M059J (cell line): ENCODE measurements at regions not wholly inside any gene's neighbourhood (a gene's known extent, or its start where the extent isn't known, plus 50 kb on each side); places are given as distances from the start of the nearest gene placed in this dataset.
A peak's percentile ranks its signal among the peaks of the same experiment; 100 is the strongest.

ENCODE experiments used
- DNase-seq: peaks from one replicate; pipeline ENCODE4 v3.0.0-alpha.2; 2012; ENCODE audit warnings: low read depth

DNA sequence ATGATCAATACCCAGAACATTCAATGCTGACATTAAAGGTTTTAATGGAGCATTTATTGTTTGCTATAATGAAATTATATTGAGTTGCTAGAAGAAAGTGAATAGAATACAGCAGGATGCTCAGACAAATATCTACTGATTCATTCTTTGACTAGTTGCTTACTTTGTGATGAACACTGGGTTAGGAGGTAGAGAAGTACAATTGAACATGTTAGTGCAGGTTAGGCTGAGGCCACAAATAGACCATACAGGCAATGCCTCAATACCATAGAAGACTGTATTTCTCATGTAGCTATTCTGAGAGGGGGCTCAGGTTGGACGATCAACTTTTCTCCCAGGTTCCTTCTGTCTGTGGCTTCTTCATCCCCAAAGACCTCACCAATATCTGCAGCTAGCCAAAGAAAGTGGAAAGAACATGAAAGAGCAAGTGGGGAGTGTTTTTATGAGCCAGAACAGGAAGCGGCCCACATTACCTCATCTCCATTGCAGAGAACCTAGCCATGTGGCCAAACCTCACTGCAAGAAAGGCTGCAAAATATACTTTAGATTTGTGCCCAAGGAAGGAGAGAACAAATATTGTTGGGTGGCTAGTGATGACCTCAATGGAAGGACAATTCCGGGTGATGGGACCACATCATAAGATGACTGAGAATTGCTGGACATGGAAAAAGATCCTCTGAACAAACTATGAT, 180.3 kb upstream of the GATB start:
- DNase-seq: no peak

DNA sequence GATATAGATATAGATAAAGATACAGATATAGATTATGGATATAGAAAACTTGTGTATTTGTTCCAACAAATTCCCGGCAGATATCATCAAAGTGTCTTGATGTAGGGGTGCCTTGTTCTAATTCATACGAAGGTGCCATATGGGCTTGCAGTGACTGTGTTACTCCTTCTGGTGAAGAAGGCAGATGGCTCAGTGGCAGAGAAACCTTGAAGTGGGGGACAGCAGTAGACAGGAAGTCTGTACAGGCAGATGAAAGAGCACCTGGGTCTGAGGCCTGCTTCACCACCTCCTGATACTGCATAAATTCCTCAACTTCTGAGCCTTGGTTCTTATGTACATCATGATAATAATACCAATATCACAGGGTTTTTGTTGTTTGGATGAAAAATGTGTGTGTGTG, 179.5 kb upstream of the GATB start:
- no peak for DNase-seq

GRCh38 chr4:151939670-151940069, 178.9 kb upstream of the GATB start:
- no peak for DNase-seq

GRCh38 chr4:151935411-151935810, 174.6 kb upstream of the GATB start:
- DNase-seq: no peak

- peak; percentile 71 for DNase-seq
Measured at GRCh38 chr4:151934766-151935165, 174.0 kb upstream of the GATB start.

DNA sequence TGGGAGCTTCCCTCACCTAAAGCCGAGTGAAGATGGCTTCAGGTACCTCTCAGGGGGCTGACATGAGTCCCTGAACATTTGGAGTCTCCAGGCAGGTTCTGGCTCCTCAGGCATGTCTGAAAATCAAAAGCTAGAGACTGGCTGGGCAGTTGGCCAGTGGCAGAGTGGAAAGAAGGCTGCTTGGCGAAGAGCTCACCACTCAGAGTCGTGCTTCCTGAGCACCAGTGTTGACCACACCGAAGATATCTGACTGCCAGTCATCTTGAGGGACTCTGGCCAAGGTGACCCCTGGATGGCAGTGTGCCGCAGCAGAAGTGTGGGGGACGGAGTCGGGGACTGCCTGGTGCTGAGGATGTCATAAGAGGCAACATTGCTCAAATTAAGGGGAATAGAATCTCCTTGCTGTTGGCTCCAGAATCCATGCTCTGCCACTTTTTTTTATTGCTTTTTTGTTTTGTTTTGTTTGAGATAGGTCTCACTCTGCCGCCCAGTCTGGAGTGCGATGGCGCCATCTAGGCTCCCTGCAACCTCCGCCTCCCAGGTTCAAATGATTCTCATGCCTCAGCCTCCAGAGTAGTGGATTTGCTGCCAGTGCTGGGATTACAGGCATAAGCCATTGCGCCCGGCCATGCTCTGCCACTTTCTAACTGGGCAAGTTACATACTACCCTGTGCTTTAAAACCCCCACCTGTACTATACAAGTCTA, 172.5 kb upstream of the GATB start:
- no peak for DNase-seq

DNA sequence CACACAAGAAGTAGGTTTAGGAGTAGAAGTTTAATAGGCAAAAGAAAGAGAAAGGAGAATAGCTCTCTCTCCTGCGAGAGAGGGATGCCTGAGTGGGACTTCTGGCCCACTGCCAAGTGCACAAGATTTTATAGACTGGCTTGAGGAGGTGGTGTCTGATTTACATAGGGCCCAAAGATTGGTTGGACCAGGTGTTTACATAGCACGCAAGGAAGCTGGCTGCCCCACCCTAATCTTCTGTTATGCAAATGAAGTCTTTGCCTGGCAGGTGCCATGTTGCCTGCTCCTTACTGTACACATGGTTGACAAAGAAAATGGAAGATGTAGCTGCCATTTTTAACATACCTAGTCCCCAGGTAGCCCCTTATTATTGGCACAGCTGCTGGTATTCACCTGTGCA, 170.8 kb upstream of the GATB start:
- no peak for DNase-seq

GRCh38 chr4:151930372-151930771, 169.6 kb upstream of the GATB start:
- DNase-seq: no peak

DNA sequence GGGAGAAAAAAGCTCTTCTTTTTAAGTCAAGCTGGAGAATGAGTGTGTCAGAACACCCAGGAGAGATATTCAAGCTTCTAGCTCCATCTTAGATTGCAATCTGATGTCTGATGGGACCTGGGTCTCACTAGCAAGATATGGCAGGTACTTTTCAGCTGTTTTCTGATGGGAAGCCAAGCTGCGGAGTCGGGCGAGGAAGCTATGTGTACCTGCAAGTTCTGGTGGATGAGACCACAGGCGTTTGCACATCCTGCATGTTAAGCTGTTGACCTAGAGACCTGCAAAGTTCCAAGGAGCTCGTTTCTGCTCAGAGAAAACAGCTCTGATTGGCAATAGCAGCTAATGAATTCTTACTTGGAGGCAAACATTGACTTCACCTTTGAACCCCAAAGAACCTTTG, 167.3 kb upstream of the GATB start:
- DNase-seq: no peak

DNA sequence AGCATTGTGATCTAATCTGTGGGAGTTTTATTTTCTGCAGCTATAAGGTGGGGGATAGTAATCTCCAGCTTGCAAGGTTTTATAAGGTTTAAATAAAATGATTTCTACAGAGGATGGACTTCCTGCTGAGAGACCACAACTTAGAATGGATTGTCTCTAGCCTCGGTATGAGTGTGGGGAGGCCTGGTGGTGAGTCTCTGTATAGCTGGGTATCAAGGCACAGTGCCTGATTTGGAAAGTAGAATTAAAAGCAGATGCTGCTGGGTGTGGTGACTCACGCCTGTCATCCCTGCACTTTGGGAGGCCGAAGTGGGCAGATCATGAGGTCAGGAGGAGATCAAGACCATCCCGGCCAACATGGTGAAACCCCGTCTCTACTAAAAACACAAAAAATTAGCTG, 162.0 kb upstream of the GATB start:
- no peak for DNase-seq

- no peak for DNase-seq
Measured at GRCh38 chr4:151922306-151922705, 161.5 kb upstream of the GATB start.

GRCh38 chr4:151921811-151922210, 161.0 kb upstream of the GATB start:
- DNase-seq: peak; percentile 50

DNA sequence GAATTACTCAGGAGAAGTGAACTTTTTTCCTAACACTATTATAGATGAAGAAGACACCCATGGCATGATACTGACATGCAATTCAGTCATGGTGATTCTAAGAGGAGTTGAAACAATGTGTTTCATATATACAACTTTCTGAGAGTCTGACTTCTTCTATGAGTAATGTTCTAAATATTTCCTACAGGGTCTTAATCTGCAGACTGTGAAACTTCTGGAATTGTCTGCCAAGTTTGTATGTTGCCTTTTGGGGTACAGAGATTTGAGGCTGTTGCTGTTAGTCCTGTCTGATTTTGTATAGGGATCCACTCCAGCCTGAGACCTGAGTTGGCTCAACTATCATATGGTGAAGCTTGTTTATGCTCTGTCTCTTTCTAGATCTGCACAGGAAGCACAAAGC, 160.6 kb upstream of the GATB start:
- DNase-seq: peak; percentile 66

GRCh38 chr4:151917145-151917734, 156.4 kb upstream of the GATB start:
- no peak for DNase-seq

GRCh38 chr4:151912632-151913031, 151.8 kb upstream of the GATB start:
- DNase-seq: no peak

GRCh38 chr4:151911970-151912369, 151.2 kb upstream of the GATB start:
- no peak for DNase-seq

- DNase-seq: no peak
Measured at GRCh38 chr4:151908734-151909497, 148.1 kb upstream of the GATB start.

DNA sequence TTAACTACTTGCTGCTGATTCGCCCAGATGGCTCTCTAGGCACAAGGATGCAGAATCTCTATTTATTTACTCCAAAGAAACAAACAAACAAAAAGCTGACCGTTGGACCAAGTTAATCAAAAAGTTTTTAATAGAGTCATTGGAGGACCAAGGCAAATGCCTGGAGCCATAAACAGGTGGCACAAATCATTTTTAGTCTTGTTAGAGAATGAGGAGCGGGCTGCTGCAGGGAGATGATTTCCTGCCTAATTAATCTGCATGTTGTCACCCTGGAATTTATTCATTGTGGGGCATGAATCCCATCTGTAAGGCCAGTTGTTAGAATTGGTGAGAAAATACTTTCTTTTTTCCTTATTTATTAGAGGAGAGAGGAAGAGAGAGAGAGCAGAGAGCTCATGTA, 147.4 kb upstream of the GATB start:
- DNase-seq: no peak

DNA sequence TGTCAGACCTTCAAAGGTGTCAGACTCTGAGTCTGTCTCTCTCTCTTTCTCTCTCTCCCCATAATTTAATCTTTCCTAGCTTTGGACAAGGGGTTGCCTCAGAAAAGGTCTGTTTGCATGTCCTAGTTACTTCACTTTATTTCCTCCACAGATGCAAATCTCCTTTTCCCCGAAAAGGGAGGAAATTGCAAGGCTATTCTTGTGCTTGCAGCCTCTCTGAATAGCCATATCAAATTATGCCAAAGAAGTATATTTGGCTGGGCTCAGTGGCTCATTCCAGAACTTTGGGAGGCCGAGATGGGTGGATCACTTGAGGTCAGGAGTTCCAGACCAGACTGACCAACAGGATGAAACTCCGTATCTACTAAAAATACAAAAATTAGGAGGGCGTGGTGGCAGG, 145.6 kb upstream of the GATB start:
- no peak for DNase-seq

DNA sequence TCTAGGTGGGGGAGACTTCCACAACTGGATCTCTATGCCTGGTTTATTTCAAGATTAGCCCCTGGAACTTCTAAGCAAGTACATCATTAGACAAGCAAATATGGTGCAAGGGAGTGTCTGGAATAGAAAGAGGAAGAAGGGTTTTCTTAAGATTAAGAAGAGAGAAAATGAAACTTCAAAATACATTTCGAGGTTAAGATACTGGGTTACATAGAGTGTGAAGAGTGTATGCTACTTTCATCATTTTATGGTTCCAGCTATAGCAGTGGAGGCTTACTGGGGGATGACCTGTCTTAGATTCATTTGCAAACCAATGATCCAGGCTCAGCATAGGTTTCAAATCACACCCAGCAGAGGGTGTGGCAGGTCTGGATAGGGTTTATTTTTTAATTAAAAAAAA, 144.4 kb upstream of the GATB start:
- no peak for DNase-seq

DNA sequence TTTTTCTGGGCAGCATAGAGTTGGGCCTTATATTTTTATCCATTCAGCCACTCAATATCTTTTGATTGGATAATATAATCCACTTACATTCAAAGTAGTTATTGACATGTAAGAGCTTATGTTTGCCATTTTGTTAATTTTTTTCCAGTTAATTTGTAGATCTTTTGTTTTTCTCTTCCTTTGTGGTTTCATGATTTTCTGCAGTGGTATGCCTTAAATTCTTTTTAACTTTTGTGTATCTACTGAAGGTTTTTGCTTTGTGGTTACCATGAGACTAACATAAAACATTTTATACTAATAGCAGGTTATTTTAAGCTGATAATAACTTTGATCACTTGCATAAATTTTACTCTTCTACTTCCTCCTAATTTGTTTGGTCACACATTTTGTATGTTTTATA, 140.8 kb upstream of the GATB start:
- peak; percentile 52 for DNase-seq

GRCh38 chr4:151896880-151897279, 136.1 kb upstream of the GATB start:
- no peak for DNase-seq

DNA sequence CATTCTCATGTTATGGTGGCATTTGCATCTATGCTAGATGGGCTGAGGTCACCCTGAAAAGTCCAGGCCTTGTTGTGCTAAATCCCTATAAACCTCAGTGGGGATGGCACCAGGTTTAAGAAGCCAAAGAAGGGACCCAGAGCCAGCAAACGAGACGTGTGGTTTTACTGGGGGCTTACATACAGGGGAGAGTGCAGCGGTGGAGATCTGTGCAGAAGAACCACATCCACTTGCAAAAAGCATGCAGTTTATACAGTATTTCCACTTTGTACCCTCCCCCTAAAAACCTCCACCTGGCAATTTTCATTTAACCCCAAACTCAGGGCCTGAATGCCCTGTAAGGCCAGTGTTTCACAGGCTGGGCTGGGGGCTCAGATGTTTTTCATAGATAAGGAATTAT, 134.9 kb upstream of the GATB start:
- DNase-seq: no peak
